Prostate gland (tissue), 2 donors: ENCODE measurements at regions not wholly inside any gene's neighbourhood (a gene's known extent, or its start where the extent isn't known, plus 50 kb on each side); places are given as distances from the start of the nearest gene placed in this dataset.

Source experiments
- POLR2A ChIP-seq: fragments of 450-650 bp; IDR thresholded peaks from one replicate; pipeline ENCODE4 v1.6.1; 2016; ENCODE audit warnings: antibody characterized with exemption, mild to moderate bottlenecking
- TF ChIP-seq, protein P1 (sequence below), 4 experiments: fragments of 200-600 bp in 2 of 4; fragments of 450-650 bp in 2 of 4; sonication (generic) in 2 of 4; IDR thresholded peaks; 1 replicate in 3 of 4; 2 replicates in 1 of 4; pipeline ENCODE4 v1.5.1; 2016 to 2019; ENCODE audit warnings: antibody characterized with exemption in 4 of 4, mild to moderate bottlenecking in 2 of 4, moderate library complexity in 2 of 4

DNA sequence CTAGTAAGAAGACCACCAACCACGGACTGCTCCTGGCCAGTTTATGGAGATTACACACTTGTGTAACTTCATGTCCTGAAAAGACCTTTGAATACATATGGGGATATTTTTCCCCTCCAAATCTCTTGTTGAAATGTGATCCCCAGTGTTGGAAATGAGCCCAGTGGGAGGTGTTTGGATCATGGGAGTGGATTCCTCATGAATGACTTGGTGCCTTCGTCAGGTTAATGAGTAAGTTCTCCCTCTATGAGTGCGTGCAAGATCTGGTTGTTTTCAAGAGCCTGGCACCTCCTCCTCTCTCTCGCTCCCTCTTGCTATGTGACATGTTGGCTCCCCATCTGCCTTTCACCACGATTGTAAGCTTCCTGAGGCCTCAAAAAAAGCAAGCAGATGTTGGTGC is 769.0 kb upstream of the SLITRK1 start:
- TF ChIP-seq POLR2A, result no peak
- TF ChIP-seq, protein P1, sequence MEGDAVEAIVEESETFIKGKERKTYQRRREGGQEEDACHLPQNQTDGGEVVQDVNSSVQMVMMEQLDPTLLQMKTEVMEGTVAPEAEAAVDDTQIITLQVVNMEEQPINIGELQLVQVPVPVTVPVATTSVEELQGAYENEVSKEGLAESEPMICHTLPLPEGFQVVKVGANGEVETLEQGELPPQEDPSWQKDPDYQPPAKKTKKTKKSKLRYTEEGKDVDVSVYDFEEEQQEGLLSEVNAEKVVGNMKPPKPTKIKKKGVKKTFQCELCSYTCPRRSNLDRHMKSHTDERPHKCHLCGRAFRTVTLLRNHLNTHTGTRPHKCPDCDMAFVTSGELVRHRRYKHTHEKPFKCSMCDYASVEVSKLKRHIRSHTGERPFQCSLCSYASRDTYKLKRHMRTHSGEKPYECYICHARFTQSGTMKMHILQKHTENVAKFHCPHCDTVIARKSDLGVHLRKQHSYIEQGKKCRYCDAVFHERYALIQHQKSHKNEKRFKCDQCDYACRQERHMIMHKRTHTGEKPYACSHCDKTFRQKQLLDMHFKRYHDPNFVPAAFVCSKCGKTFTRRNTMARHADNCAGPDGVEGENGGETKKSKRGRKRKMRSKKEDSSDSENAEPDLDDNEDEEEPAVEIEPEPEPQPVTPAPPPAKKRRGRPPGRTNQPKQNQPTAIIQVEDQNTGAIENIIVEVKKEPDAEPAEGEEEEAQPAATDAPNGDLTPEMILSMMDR (IDR thresholded peaks at IDR 0.05), result no peak
